ENCODE measurements at regions not wholly inside any gene's neighbourhood (a gene's known extent, or its start where the extent isn't known, plus 50 kb on each side); places are given as distances from the start of the nearest gene placed in this dataset.

DNA sequence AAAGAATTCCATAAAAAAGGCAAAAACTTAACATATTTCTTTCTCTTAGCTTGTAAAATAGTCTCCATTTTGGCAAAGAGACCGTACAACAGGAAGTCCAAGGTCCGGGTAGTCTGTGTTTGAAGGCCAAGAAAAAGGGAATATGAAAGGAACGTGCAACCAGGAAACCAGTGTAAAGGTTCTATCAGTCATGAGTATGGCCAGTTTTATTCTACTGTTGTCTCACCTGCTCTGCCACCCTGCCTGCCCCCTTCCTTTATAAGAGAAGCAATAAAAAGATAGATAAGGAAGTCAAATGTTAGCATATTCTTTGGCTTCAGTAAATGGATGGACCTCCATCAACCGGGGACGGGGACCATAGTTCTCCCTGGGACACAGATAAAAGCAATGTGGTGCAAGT lies 370.6 kb upstream of the ROBO2 start:
- no peak for DNase-seq

DNA sequence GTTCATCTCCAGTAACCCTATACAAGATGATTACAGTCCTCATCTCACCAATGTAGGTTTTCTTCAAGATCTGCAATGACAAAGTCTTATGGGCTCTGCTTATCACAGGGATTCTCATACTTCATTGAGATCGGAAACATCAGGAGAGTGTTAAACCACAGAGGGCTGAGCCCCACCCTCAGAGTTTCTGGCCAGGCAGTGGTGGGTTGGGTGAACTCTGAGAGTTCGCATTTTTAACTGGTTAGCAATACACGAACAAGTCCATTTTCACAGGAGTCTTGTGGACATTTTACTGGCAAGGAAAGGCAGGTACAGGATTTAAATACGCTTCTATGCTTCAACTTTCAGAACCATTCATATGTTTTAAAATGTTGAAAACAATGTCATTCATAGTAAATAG lies 366.7 kb upstream of the ROBO2 start:
- no peak for DNase-seq

DNA sequence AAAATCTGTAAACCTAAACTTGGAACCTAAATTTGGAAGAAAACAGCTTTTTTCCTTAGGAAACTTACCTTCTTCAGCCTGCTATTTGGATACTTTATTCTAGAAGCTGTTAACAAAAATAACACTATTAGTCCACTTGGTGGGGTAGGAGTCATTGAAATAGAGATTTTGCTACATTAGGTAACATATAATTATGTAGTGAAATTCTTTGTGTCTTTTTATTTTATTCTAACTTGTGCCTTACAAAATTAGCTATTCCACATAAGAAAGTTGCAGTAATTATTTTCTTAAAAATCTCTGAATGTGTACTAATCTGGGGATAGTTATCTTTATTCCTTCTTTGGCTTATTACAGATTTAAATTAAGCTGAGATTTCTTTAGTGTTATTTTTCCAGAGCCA lies 360.4 kb upstream of the ROBO2 start:
- no peak for DNase-seq

DNA sequence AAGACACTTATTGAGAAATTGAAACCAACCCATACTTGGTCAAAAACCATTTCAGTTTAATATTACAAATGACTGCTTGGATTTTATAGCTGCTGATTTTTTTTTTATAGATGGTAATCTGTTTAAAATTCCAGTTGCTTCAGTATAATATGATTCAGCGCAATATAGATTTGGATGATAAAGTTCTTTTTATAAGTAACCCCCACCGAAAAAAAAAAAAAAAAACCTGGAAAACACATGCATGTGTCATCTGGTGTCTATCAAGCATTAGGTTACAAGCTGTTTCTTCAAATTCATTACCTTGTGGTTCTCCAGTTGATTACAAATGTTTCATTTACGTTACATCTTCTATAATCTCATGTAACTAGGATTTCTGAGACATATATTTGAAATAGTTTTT lies 356.6 kb upstream of the ROBO2 start:
- no peak for DNase-seq

DNA sequence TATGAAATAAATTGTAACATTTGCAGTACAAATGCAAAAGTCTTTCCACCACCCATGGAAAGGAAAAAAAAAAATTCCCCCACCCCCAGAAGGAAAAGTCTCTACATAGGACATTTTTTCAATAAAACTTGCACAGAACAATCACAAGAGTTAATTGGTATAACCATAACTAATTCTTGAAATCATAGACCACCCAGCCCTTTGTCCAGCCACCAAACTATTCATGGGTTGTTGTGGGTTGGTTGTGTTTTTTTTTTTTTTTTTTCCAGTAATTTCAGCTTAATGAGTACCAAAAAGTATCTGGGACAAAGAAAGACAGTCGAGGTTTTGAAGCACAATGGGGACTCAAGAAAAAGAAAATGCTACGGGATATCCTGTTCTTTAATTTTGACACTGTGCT lies 355.0 kb upstream of the ROBO2 start:
- DNase-seq = no peak

DNA sequence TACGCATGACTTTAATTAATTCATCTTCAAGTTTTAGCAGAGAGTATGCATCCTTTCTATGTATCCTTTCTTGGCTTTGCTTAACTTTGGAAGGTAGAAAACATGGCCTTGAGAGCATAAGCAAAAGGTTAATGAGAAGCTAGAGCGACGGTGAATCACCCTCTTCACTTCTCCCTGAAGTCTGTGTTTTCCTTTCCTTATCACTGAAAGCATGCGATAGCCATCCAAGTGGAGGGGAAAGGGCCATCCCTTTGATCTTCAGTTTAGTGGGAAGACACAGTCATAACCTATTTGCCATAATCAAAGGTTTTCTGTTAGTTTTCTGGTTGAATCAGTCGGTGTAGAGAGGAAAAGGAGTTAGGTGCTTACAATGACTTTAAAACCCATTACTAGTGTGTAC lies 354.0 kb upstream of the ROBO2 start:
- DNase-seq = no peak

DNA sequence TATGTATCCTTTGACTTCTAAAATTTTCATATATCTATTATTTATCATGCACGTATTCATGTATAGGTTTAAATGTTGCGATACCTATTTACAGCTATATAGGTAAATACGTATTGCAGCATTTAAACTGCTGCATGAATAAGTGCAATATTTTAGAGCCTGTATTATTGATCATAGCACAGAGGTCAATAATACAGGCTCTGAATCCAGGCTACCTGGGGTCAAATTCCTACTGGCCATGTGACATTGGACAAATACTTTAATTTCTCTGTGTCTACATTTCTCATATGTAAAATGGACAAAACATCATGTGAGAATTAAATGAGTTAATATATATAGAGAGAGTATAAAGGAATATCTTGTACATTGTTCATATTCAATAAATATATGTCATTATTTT lies 352.9 kb upstream of the ROBO2 start:
- DNase-seq = no peak

DNA sequence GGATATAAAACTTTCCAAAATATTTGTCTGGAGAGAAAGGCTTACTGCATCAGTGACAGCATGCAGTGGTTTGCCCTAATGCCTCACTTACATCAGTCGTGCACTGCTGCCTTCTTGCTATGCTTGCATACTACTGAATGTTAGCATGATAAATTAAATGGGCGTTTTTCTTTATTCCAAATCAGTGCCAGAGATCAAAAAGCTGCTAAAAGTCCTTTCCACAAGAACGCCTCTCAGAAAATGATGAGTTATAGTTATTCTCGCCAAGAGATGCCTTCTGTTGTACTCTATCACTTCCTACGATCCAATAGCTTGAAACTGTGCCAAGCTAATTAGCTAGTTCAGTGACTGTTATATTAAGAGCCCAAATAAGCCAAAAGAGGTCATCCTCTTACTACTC lies 345.8 kb upstream of the ROBO2 start:
- DNase-seq = no peak

DNA sequence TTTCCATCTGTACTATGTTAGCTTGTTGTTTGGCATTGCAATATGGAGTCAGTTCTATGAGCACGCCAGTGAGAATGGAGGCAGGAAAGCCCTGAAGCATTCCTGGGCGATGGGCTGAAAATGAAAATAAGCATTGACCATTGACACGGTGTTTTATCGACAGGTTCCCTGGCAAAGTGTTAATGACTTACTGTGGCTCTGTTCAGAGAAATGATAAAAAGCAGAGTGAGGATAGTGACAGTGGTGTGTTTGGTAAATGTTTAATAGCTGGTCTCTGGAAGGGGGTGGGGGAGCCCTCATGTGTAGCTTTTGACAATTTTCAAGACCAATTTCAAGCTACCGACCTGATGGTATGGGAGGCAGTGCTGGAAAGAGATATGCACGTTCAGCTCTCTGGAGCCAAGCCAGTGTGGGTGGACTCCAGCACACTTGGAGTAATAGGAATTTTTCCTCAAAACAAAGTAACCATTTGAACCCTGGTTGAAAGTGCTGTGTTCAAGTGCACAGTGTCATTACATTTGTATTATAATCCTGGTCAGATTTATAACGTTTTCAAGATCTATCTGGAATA lies 341.7 kb upstream of the ROBO2 start:
- DNase-seq = no peak

DNA sequence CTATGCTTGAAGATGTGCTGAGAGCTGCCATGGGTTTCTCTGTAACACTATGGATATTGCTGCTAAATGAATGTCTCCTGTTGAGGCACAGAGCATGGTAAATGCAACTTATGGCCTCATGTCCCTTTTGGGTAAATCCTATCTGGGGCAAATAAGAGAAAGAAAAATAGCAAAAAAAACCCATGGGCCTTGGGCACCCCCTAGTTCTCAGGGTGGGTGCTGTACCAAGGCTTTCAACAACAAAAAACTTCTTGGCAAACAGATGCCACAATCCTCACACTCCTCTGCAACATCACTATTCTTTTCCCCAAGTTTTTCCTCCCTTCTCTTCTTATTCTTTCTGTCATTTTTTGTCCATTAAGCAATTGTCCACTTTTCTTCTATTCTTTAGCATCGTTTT lies 340.1 kb upstream of the ROBO2 start:
- DNase-seq = no peak

DNA sequence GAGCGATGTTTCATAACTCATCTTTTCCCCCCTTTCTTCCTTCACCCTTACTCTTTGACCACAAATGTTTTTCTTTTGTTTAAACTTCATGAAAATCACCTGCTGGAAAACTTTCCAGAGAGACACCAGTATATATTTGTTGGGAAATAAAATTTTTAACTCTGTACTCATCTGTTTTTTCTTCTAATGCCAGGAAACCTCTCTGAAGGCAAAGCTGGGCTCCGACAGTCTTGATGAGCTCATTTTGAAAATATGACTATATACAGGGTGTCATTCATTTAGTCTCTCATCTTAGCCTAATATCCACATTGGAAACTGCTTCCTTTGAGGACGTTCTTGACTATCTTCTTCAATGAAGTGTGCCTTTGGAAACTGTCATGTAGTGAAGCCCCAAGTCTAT lies 339.6 kb upstream of the ROBO2 start:
- no peak for DNase-seq

DNA sequence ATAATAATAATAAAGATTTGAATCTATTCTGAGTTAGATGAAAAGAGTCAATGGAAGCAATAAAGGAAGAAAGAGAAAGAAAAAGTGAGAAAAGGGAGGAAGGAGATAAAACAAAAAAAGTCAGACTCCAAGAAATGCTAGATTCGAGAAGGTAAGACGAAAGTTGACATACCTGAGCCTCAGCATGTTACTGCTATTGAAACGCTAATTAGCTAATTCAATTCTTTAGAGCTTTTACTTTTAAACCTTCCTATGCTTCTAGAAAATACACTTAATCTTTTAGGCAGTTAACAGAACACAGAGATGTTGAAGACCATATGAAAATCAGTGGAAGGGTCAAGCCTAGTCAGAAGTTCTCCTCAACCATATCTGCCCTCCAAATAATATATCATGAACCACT lies 337.2 kb upstream of the ROBO2 start:
- no peak for DNase-seq

DNA sequence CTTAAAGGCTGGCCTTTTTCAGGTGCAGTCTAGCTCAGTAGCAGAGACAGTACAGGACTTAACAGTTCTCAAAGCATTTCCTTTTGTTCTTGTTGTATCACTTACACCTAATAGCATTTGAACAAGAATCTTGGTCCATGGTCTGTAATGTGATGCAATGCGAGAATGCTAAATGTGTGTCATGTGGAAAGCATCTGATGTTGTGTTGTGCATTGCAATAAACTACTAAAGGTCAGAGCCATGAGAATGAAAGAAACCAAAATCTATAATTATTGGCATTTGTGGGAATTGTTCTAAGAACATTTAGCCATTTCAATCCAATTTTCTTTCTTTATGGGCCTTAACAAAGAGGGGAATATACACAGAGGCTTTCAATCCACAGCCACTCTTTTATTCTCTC lies 324.5 kb upstream of the ROBO2 start:
- DNase-seq = no peak

DNA sequence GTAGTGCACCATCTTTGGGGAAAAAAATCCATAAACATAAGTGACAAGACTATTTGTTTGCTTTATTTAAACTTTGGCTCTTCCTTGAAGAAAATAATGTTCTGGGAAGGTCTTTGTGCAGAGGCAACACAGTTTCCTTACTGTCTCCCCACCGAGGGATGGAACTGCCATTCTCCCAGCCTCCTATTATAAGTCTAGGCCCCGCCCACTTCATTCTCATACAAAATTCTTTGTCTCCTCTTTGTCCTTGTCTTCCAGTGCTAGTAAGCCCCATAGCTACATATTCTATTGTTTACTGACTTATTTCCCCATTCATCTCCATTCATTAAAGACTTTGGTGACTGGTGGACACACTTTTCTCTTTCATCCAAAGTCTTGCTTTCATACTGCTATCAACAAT lies 316.5 kb upstream of the ROBO2 start:
- no peak for DNase-seq

DNA sequence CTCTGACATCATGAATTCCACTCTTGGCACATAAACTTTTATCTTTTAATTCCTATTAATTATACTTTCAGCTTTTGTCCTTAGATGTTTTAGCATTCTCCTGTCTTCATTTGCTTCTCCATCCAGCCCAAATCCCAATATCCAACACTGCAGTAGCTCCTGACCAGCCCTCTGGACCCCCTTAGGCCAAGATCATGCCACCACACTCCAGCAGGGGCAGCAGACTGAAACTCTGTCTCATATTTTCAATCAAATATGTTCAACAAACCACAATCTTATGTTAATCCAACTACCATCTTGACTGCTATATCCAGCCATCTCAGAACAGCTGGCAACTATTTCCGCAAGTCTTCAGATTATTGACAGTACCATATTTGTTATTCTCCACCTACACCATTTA lies 315.8 kb upstream of the ROBO2 start:
- DNase-seq = no peak

DNA sequence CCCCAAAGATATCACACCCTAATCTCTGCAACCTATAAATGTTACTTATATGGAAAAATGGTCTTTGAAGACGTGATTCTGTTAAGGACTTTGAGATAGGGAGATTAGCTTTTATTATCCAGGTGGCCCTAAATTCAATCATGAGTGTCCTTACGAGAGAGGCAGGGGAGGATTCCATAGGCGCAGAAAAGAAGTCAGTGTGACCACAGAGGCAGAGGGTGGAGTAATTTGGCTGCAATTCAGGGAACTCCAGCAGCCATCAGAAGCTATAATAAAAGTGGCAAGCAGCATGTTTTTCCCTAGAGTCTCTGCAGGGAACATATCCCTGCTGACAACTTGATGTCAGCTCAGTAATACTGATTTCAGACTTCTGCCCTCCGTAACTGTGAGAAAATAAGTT lies 315.2 kb upstream of the ROBO2 start:
- DNase-seq = no peak

DNA sequence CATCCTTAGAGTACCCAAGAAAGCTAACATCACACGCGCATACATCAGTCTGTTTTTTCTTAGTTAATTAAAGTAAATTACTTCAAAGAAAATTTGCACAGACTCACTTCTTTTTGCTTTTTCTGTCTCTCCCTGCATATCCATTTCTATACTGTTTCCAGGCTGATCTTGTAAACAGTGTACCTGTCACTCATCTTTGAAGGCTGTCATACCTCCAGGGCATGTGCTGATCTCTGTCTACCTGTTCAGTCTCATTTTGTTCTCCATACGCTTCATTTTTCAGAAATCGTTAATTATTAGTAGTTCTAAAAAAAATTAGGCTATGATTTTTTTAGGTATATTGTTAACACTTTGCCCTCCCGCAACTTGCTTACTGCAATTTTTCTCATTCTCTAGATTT lies 313.9 kb upstream of the ROBO2 start:
- DNase-seq = no peak

DNA sequence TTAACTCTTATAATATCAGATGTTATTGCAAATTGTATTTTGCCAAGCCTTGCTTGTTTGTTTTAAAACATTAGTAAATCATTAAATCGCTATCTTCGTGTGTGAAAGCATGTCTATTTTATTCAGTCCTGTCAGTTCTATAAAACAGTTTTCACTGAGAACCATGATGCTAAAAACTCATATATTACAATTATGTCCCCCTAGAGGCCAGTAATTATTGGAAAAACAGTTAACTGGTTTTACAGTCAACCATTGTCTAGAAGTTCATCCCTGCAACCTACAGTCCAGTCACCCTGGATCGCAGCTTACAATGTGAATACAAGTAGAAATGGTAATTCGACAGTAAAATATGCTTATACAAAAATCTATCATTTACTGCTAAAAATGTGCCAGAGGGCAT lies 311.5 kb upstream of the ROBO2 start:
- no peak for DNase-seq

DNA sequence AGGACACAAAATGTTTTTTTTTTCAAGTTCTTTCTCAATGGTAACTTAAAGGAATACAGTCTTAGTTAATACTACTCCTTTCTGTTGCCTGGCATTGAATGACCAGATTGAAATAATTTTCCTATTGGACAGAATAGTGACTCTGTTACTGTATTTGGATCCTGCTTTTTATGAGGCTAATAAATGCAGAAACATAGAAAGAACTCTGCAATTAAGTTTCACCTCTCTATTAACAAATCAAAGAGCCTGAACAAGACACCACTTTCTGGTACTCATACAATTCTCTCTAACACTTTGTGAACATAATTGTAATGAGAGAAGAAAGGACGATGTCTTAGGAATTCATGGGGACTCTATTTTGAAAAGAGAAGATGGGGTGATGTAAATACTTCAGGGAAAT lies 308.4 kb upstream of the ROBO2 start:
- no peak for DNase-seq

DNA sequence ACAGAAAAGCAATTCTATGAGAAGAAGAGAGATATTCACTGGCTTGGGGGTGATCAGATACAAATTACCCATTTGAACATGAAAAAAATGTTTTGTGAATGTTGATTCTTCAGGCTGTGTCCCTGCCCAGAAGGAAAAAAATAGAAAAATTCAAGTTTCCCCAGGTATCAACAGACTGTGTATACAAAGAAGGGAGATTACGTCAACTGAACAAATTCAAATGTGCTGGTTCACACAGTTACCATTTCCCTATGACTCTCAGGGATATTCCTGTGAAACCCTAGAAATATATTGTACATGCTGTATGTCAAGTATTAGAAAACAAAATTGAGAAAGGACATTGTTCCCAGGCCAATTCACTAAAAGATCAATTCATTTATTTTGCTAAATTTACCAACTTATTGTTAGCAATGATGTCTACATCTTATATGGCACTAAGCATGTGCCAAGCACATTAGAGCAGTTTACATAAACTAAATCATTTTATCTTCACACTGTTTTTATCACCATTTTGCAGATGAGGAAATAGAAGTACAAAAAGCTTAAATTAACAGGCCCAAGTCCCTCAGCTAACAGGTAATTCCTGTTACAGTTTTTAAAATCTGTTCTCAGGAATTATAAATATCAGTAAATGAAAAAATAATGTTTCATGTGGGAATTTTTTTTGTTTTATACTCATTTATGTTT lies 306.7 kb upstream of the ROBO2 start:
- DNase-seq = no peak

DNA sequence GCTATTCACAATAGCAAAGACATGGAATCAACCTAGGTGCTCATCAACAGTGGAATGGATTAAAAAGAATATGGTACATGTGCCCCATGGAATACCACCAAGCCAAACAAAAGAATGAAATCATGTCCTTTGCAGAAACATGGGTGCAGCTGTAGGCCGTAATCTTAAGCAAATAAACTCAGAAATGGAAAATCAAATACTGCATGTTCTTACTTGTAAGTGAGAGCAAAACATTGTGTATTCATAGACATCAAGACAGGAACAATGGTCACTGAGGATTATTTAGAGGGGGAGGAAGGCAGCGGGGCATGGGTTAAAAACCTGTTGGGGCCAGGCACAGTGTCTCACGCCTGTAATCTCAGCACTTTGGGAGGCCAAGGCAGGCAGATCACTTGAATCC lies 304.7 kb upstream of the ROBO2 start:
- DNase-seq = no peak

DNA sequence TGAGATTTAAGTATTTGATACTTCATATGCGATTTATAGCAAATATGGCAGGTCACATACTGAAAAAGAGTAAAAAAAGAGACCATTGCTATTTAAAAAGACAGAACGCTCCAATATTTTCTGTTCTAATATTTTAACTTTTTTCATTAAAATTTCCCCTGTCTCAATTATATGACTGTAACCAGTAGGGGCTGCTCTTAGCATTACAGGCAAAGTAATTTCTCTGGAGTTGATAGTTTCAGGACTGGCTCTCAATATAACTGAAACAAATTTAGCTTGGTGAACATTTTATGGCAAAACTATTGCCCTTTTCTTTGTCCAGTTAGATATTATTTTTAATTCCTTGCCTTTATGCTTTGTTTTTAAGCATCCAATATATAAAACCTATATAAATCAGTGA lies 286.3 kb upstream of the ROBO2 start:
- DNase-seq = no peak

DNA sequence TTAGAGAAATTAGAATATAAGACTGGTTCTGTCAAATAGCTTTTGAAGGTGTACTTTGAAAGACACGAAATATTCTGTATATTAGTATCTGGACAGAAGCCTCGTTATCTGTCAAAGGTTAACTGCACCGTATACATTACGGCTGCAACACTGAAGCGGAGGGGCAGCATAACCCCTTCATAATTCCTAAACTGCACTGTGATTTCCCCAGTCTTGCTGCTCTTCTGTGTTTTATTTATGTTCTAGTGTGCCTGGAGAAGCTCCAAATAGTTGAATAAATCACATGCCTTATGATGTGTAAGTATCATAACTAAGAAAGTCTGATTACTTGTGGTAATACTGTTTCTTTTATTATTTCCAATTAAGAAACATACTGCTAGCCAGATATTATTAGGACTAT lies 285.7 kb upstream of the ROBO2 start:
- DNase-seq = no peak

DNA sequence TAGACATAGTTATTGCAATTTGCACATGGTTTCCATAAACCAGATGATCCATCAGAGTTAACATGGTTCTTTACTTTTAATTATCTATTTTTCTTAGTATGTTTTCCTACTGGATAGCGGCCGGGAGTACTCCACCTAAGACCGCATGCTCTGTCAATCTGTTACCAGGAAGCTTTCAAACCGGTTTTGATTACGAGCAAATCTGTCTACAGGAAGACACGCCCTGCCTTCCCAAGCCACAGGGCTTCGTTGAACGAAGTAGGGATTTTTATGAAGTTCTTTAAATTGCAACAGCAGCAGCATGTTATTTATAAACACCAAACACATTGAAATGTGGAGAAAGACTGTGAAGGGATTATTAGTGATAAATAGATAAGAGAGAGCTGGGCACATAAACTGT lies 283.3 kb upstream of the ROBO2 start:
- no peak for DNase-seq
